ENCODE measurements at regions not wholly inside any gene's neighbourhood (a gene's known extent, or its start where the extent isn't known, plus 50 kb on each side); places are given as distances from the start of the nearest gene placed in this dataset.

DNA sequence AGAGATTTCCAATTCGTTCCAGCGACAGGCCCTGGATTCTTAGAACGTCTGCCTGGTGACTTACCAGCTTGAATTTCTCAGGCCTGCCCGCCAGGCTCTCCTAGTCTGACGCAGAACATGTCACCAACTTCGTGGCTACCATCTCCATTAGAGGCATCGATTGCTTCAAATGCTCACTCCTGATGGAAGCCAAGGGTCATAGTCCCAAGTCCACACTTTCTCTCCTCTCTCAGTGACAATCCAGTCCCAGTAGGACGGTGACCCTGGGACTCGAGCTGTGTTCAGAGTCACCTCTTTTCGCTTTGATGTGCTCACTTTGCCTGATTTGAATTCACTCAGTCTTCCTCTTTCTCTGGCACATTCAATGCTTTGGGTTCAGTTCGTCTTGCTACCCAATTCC lies 94.8 kb downstream of the GADD45G start:
- TF ChIP-seq, protein P1, sequence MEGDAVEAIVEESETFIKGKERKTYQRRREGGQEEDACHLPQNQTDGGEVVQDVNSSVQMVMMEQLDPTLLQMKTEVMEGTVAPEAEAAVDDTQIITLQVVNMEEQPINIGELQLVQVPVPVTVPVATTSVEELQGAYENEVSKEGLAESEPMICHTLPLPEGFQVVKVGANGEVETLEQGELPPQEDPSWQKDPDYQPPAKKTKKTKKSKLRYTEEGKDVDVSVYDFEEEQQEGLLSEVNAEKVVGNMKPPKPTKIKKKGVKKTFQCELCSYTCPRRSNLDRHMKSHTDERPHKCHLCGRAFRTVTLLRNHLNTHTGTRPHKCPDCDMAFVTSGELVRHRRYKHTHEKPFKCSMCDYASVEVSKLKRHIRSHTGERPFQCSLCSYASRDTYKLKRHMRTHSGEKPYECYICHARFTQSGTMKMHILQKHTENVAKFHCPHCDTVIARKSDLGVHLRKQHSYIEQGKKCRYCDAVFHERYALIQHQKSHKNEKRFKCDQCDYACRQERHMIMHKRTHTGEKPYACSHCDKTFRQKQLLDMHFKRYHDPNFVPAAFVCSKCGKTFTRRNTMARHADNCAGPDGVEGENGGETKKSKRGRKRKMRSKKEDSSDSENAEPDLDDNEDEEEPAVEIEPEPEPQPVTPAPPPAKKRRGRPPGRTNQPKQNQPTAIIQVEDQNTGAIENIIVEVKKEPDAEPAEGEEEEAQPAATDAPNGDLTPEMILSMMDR (IDR thresholded peaks at IDR 0.05), result no peak
- no peak for TF ChIP-seq POLR2A (IDR thresholded peaks at IDR 0.05)

All from testis (tissue), 2 donors.